Large intestine (tissue), 3 donors: ENCODE measurements at regions not wholly inside any gene's neighbourhood (a gene's known extent, or its start where the extent isn't known, plus 50 kb on each side); places are given as distances from the start of the nearest gene placed in this dataset.

Experiments
- DNase-seq, 2 donors: peaks; one replicate each; pipeline versions ENCODE4 v3.0.0 to v3.0.0-alpha.2; 2013
- H3K27ac ChIP-seq: one replicate; pipeline ENCODE4 v1.5.1; 2013; ENCODE audit warnings: low read length
- H3K27me3 ChIP-seq: 2 replicates; pipeline ENCODE4 v1.6.1; 2013; ENCODE audit warnings: low read length; ENCODE audit not compliant: control insufficient read depth, insufficient read depth
- H3K36me3 ChIP-seq: 2 replicates; pipeline ENCODE4 v1.6.1; 2013; ENCODE audit warnings: low read length; ENCODE audit not compliant: control insufficient read depth, insufficient read depth
- H3K4me1 ChIP-seq: one replicate; pipeline ENCODE4 v1.6.1; 2013; ENCODE audit warnings: low read length; ENCODE audit not compliant: control insufficient read depth, insufficient read depth
- H3K4me3 ChIP-seq: one replicate; pipeline ENCODE4 v1.5.1; 2013; ENCODE audit warnings: low read length
- H3K9me3 ChIP-seq: one replicate; pipeline ENCODE4 v1.6.1; 2013; ENCODE audit warnings: mild to moderate bottlenecking, low read depth, low read length, moderate library complexity; ENCODE audit not compliant: control insufficient read depth
- WGBS: methylation state at CpG from one replicate; pipeline ENCODE4 v1.1.5; 2013; ENCODE audit warnings: low lambda C conversion rate; ENCODE audit not compliant: insufficient coverage; 5-methylcytosine and 5-hydroxymethylcytosine counted together

- Histone ChIP-seq H3K27ac (no peak overlapping the region), H3K36me3 (no peaks in the 10 kb centered on the region), H3K4me1 (no peaks in the 10 kb centered on the region), H3K27me3 (no peaks in the 10 kb centered on the region), H3K4me3 (no peak overlapping the region), H3K9me3 (no peaks in the 10 kb centered on the region)
- DNase-seq, result no peak
Observed at GRCh38 chr2:138123741-138124140, 159.5 kb downstream of the HNMT start.

- WGBS, result no CpG with 5 or more reads among the region's 2 CpGs
- DNase-seq, result no peak
- Histone ChIP-seq H3K36me3 (no peaks in the 10 kb centered on the region), H3K9me3 (no peaks in the 10 kb centered on the region), H3K27ac (no peak overlapping the region), H3K27me3 (no peaks in the 10 kb centered on the region), H3K4me1 (no peaks in the 10 kb centered on the region), H3K4me3 (no peak overlapping the region)
Observed at GRCh38 chr2:138124521-138124920, 160.2 kb downstream of the HNMT start.

DNA sequence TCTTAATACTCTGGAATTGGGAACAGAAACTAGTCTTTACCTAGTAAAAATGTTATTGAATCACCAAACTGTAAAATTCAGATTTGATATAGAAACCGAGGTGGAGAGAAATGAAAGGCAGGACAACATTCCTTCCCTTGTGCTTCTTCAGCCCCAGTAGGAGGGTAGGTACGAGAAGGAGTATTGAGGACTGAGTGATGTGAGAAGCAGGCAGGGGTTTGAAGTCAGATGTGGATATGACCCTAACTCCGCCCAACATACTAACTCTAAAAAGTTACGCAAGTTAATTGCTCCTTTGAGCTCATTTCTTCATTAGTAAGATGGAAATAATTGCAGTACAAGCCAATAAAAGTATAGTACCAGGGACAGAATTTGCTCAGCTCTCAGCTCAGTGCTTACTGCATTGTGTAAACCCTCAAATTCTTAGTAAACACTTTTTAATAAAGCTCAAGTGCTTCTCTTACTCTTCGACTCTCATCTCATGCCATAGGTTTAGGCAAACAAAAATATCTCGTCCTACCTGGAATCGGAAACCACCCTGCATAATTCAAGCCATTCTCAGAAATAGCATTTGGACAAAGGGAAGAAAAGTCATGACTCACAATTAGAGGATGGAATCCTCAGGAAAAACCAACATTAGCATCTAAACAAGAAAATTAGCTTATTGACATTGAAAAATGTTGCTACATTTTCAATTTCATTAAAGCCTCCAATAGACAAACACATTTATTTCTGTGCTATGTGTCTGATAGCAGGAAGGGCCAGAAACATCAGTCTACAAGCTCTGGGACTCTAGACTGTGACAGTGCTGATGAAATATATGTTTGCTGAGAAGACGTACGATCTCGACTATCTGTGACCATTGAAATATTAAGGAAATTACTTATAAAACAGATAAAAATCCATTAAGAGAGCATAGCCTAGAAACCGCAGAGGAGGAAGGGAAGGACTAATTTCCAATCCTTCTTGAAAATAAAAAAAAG lies 161.3 kb downstream of the HNMT start:
- DNase-seq, result no peak
- no peaks in the 10 kb centered on the region for H3K9me3 ChIP-seq
- H3K36me3 ChIP-seq, result no peaks in the 10 kb centered on the region
- no peak overlapping the region for H3K27ac ChIP-seq
- H3K4me3 ChIP-seq, result no peak overlapping the region
- no peaks in the 10 kb centered on the region for H3K27me3 ChIP-seq
- H3K4me1 ChIP-seq, result no peaks in the 10 kb centered on the region
- 69% methylated on average over 2 of the region's 11 CpGs for WGBS

GRCh38 chr2:138132108-138132507 lies 167.8 kb downstream of the HNMT start:
- DNase-seq, result no peak
- Histone ChIP-seq H3K9me3 (no peaks in the 10 kb centered on the region), H3K27ac (no peak overlapping the region), H3K27me3 (no peaks in the 10 kb centered on the region), H3K4me1 (no peaks in the 10 kb centered on the region), H3K4me3 (no peak overlapping the region), H3K36me3 (no peaks in the 10 kb centered on the region)
- no CpG with 5 or more reads among the region's 1 CpG for WGBS

GRCh38 chr2:138137949-138138348 lies 173.7 kb downstream of the HNMT start:
- no peaks in the 10 kb centered on the region for H3K27me3 ChIP-seq
- no peaks in the 10 kb centered on the region for H3K4me1 ChIP-seq
- H3K9me3 ChIP-seq, result no peaks in the 10 kb centered on the region
- H3K36me3 ChIP-seq, result no peaks in the 10 kb centered on the region
- no peak overlapping the region for H3K27ac ChIP-seq
- DNase-seq, result no peak
- no peak overlapping the region for H3K4me3 ChIP-seq

DNA sequence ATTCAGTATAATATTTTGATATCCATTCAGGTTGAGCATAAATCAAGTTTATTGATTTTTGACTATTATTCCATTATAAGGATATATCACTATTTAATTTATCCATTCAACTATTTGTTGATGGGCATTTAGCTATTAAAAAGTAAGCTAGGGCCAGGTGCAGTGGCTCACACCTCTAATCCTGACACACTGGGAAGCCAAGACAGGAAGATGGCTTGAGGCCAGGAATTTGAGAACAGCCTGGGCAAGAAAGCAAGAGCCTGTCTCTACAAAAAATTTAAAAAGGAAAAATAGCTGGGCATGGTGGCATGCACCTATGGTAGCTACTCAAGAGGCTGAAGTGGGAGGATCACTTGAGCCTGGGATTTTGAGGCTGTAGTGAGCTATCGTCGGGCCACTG lies 183.5 kb downstream of the HNMT start:
- Histone ChIP-seq H3K4me3 (no peak overlapping the region), H3K4me1 (no peaks in the 10 kb centered on the region), H3K9me3 (no peaks in the 10 kb centered on the region), H3K27ac (no peak overlapping the region), H3K36me3 (no peaks in the 10 kb centered on the region), H3K27me3 (no peaks in the 10 kb centered on the region)
- WGBS, result no CpG with 5 or more reads among the region's 2 CpGs
- no peak for DNase-seq

DNA sequence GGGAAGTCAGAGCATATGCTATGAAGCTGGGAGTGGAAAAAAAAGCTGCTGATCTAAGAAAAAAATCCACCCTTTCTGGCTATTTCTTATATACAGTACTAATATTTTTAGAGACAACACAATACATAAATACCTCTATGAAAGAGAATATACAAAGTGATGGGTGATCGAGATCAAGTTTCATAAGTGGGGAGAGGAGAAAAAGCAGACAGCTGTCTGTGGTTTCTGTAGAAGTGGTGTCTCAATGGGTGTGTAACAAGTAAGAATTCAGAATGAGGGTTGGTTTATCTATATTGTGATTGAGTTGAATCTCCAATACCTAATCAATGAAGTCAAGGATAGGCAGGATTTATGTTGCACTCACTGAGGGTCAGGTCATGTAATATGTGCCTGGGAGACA lies 191.0 kb downstream of the HNMT start:
- Histone ChIP-seq H3K4me1 (no peaks in the 10 kb centered on the region), H3K4me3 (no peak overlapping the region), H3K27ac (no peak overlapping the region), H3K27me3 (no peaks in the 10 kb centered on the region), H3K9me3 (no peaks in the 10 kb centered on the region), H3K36me3 (no peaks in the 10 kb centered on the region)
- DNase-seq, result no peak
- no CpG with 5 or more reads among the region's 1 CpG for WGBS

GRCh38 chr2:138157372-138157771 lies 193.1 kb downstream of the HNMT start:
- Histone ChIP-seq H3K27ac (no peak overlapping the region), H3K36me3 (no peaks in the 10 kb centered on the region), H3K4me1 (no peaks in the 10 kb centered on the region), H3K27me3 (no peaks in the 10 kb centered on the region), H3K4me3 (no peak overlapping the region), H3K9me3 (no peaks in the 10 kb centered on the region)
- 80% methylated on average over 1 of the region's 4 CpGs for WGBS
- DNase-seq, result no peak

- Histone ChIP-seq H3K27me3 (no peaks in the 10 kb centered on the region), H3K4me1 (no peaks in the 10 kb centered on the region), H3K27ac (no peak overlapping the region), H3K36me3 (no peaks in the 10 kb centered on the region), H3K4me3 (no peak overlapping the region), H3K9me3 (peaks cover 10% of the 10 kb centered on the region)
- no peak for DNase-seq
- WGBS, result 96% methylated on average over 3 of the region's 5 CpGs
Observed at GRCh38 chr2:138170485-138170884, 206.2 kb downstream of the HNMT start.

GRCh38 chr2:138171244-138171643 lies 207.0 kb downstream of the HNMT start:
- H3K36me3 ChIP-seq, result no peaks in the 10 kb centered on the region
- H3K9me3 ChIP-seq, result peaks cover 7% of the 10 kb centered on the region
- H3K27me3 ChIP-seq, result no peaks in the 10 kb centered on the region
- 93% methylated on average over 2 of the region's 3 CpGs for WGBS
- H3K27ac ChIP-seq, result no peak overlapping the region
- no peak for DNase-seq
- no peak overlapping the region for H3K4me3 ChIP-seq
- no peaks in the 10 kb centered on the region for H3K4me1 ChIP-seq

GRCh38 chr2:138175066-138175465 lies 210.8 kb downstream of the HNMT start:
- Histone ChIP-seq H3K27ac (no peak overlapping the region), H3K4me1 (no peaks in the 10 kb centered on the region), H3K9me3 (no peaks in the 10 kb centered on the region), H3K4me3 (no peak overlapping the region), H3K36me3 (no peaks in the 10 kb centered on the region), H3K27me3 (no peaks in the 10 kb centered on the region)
- DNase-seq, result no peak
- no CpG with 5 or more reads among the region's 2 CpGs for WGBS
